Right lobe of liver (tissue), 4 donors: ENCODE measurements at regions not wholly inside any gene's neighbourhood (a gene's known extent, or its start where the extent isn't known, plus 50 kb on each side); places are given as distances from the start of the nearest gene placed in this dataset.
"Not testable (repeated sequence)": the region's sequence is repeated elsewhere in the genome, so short reads cannot be mapped to it uniquely, and the experiment has no call there.

ENCODE experiments used
- CTCF ChIP-seq, 4 donors: fragments of 200-600 bp in 3 of 4; fragments of 450-650 bp in 1 of 4; IDR thresholded peaks; one replicate each; pipeline versions ENCODE4 v1.5.1 to v1.8.0; 2016 to 2022; ENCODE audit warnings: antibody characterized with exemption in 4 of 4, mild to moderate bottlenecking in 2 of 4
- POLR2A ChIP-seq: fragments of 450-650 bp; IDR thresholded peaks from one replicate; pipeline ENCODE4 v1.6.1; 2017; ENCODE audit warnings: antibody characterized with exemption, mild to moderate bottlenecking
- donor health status: DM: no; HTN: no; CAD: no.
- donor health status: DM: no; HTN: no; CAD: no.
- donor health status: DM: no; HTN: yes; CAD: no.

DNA sequence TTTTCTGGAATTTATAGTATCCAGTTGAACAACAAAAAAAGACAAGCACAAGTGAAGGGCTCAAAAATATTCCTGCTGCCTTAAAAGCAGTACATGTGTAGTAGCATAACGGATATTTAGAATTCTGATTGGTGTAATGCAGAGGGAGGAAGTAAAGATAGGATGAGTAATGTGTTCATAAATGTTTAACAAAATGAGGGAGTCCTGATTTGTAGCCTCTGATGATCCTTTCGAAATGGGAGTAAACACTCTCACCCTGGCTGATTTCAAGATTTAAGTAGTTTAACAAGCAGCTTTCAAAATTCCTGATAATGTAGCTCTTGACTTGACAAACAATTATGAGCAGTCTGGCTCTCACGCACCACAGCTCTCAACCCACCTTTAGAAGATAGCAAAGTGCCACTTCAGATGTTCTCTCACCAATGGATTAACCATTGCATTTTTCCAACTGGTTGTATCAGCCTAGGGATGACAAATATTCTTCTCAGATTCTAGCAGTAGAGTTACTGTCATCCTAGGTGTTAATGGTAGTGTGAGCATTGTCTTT lies 86.5 kb upstream of the EMB start:
- not testable (repeated sequence) for TF ChIP-seq CTCF (IDR thresholded peaks at IDR 0.05); POLR2A
